Psoas muscle (tissue), 7 donors: ENCODE measurements at regions not wholly inside any gene's neighbourhood (a gene's known extent, or its start where the extent isn't known, plus 50 kb on each side); places are given as distances from the start of the nearest gene placed in this dataset.
"Not testable (repeated sequence)": the region's sequence is repeated elsewhere in the genome, so short reads cannot be mapped to it uniquely, and the experiment has no call there.

Experiments
- ATAC-seq, 4 donors: fragments of 200-7000 bp; cut with Tn5 transposase; one replicate each; pipeline ENCODE4 v1.9.1; 2020; ENCODE audit warnings: moderate library complexity in 3 of 4, mild to moderate bottlenecking in 2 of 4
- DNase-seq, 2 donors: peaks; one replicate each; pipeline ENCODE4 v3.0.0-alpha.2; 2020
- H3K27ac ChIP-seq: fragments of 200-600 bp; one replicate; pipeline ENCODE4 v1.8.0; 2022
- H3K27me3 ChIP-seq, 3 donors: fragments of 200-600 bp in 1 of 3; one replicate each; pipeline versions ENCODE4 v1.6.1 to v1.8.0; 2013 to 2022; ENCODE audit warnings: low read length in 2 of 3, mild to moderate bottlenecking in 2 of 3, moderate library complexity in 1 of 3; ENCODE audit not compliant: insufficient read depth in 3 of 3
- H3K36me3 ChIP-seq, 2 donors: fragments of 200-600 bp in 1 of 2; one replicate each; pipeline versions ENCODE4 v1.6.1 to v1.8.0; 2013 to 2022; ENCODE audit warnings: low read depth in 1 of 2, mild to moderate bottlenecking in 1 of 2, moderate library complexity in 1 of 2; ENCODE audit not compliant: insufficient read depth in 1 of 2
- H3K4me1 ChIP-seq: fragments of 200-600 bp; one replicate; pipeline ENCODE4 v1.8.0; 2022
- H3K4me3 ChIP-seq: fragments of 200-600 bp; one replicate; pipeline ENCODE4 v1.8.0; 2022; ENCODE audit warnings: mild to moderate bottlenecking
- H3K9me3 ChIP-seq: fragments of 200-600 bp; one replicate; pipeline ENCODE4 v1.8.0; 2022
- WGBS, 3 donors: extraction: QIAGEN DNeasy Blood & Tissue Kit; methylation state at CpG; one replicate each; pipeline versions ENCODE4 v1.1.6 to v1.1.7; 2013; 5-methylcytosine and 5-hydroxymethylcytosine counted together
- intact Hi-C, 2 donors: fragments of 100-400 bp; cut with DNase I; formaldehyde crosslinking; loops; one replicate each; pipeline versions ENCODE4 v1.11.0 to v1.14.2; 2022
- TF ChIP-seq, protein P1 (sequence below): fragments of 200-600 bp; IDR thresholded peaks from one replicate; pipeline ENCODE4 v1.8.0; 2022; ENCODE audit warnings: antibody characterized with exemption
- donor health status: healthy with polysubstance abuse.
- donor health status: DM: no; HTN: no; CAD: no; lungs with moderate emphysema.
- donor health status: Bipolar disorder and iron deficiency.
- donor health status: healthy.
- donor health status: DM: yes; HTN: yes; CAD: no.
- donor health status: DM: no; HTN: no; CAD: no.
- donor health status: DM: yes; HTN: yes; CAD: no.

DNA sequence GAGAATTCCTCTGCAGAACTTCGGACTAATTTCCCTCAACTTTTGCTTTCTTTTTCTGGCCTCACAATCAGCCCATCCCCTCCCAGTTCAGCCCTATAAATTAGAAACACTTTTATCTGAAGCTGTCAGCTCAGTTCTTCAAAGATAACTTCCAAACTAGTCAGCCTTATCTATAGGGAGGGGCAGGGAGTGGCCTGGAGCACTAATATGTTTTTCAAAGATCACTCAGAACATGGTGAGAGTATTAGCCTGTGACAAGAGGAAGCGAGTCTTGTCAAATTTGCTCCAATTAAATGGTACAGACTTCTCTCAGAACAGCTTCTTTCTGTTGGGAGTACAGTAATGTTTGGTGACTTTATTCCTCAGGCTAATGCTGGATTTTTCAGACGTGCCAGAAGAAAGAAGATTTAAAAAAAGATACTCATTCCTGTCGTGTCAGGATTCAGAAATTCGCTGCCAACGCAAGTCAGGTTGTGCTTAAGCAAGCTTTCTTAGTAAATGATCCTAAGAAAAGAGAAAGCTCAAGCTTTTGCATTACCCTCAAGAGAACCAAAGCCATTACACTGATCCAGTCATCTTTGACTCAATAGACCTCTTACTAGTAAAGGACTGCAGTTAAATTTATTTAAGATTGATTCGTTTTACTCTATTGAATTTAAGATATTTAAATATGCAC is 1033.6 kb downstream of the SLITRK5 start:
- Histone ChIP-seq H3K27ac (no peak overlapping the region), H3K4me3 (no peak overlapping the region), H3K27me3 (no peaks in the 10 kb centered on the region), H3K36me3 (no peaks in the 10 kb centered on the region), H3K9me3 (no peaks in the 10 kb centered on the region), H3K4me1 (no peaks in the 10 kb centered on the region)
- ATAC-seq (no peak), DNase-seq (no peak)
- intact Hi-C loops, result no loop called here
- TF ChIP-seq, protein P1, sequence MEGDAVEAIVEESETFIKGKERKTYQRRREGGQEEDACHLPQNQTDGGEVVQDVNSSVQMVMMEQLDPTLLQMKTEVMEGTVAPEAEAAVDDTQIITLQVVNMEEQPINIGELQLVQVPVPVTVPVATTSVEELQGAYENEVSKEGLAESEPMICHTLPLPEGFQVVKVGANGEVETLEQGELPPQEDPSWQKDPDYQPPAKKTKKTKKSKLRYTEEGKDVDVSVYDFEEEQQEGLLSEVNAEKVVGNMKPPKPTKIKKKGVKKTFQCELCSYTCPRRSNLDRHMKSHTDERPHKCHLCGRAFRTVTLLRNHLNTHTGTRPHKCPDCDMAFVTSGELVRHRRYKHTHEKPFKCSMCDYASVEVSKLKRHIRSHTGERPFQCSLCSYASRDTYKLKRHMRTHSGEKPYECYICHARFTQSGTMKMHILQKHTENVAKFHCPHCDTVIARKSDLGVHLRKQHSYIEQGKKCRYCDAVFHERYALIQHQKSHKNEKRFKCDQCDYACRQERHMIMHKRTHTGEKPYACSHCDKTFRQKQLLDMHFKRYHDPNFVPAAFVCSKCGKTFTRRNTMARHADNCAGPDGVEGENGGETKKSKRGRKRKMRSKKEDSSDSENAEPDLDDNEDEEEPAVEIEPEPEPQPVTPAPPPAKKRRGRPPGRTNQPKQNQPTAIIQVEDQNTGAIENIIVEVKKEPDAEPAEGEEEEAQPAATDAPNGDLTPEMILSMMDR, result no peak
- WGBS, 3 donors, result 63 to 73% (median 65%) methylated on average over 7 of the region's 7 CpGs

DNA sequence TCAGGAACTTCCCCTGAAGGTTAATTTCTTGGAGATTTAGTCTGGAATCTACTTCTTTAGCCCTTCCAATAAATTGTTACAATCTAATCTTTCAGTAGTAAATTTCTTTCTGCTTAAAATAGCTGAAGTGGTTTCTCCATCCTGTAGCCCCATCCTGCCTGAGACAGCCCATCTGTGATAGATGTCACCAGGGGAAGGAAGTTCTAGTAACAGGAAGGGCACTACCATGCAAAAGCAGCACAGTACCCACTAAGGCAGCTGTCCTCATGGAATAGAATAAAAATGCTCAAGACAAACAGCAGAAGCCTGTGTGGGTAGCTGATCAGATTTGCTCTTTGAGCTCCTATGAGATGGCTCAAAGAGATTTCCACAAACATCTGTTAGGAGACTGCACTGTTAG is 1036.5 kb downstream of the SLITRK5 start:
- H3K9me3 ChIP-seq, result no peaks in the 10 kb centered on the region
- H3K4me3 ChIP-seq, result no peak overlapping the region
- H3K36me3 ChIP-seq, result no peaks in the 10 kb centered on the region
- no peak for DNase-seq
- H3K27ac ChIP-seq, result no peak overlapping the region
- H3K27me3 ChIP-seq, result no peaks in the 10 kb centered on the region
- intact Hi-C loops, result no loop called here
- TF ChIP-seq, protein P1, result no peak
- no peaks in the 10 kb centered on the region for H3K4me1 ChIP-seq
- ATAC-seq, result no peak

DNA sequence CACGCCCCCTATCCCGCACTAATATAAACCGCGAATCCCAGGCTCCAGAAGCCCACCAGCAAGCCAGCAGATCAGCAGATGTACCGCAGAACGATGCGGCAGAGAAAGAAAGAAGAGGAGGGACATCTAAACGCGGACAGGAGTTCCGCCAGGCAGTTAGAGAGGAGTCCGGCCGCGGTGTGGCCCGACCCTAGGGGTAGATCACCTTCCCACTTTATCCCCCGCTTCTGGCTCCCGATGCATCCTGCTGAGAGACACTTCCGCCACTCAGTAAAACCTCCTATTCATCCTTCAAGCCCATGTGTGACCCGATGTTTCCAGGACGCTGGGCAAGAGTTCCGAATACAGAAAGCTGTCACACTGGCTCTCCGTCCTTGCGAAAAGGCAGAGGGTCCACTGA is 1046.8 kb downstream of the SLITRK5 start:
- Histone ChIP-seq H3K27me3 (no peaks in the 10 kb centered on the region), H3K27ac (no peak overlapping the region), H3K4me1 (no peaks in the 10 kb centered on the region), H3K36me3 (no peaks in the 10 kb centered on the region), H3K9me3 (no peaks in the 10 kb centered on the region), H3K4me3 (no peak overlapping the region)
- intact Hi-C loops, result no loop called here
- no peak for ATAC-seq
- WGBS, 3 donors, result 93 to 95% (median 95%) methylated on average over 19 to 22 of the region's 22 CpGs
- no peak for DNase-seq
- TF ChIP-seq, protein P1, result no peak

DNA sequence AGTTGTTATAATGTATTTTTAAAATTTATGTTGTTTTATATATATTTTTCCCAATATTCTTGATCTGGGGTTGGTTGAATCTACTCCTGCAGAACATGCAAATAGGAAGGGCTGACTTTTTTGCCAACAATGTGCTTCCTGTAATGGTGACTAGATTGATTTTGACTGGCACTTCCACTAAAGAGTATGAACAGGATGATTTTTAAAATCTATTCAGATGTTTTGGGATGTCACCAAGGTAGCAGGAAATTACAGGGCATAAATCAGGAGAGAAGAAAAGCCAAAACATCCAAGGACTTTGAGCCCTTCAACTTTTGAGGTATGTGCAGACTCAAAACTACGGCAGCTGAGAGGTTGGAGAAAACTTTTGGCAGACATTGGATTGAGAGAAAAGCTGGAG is 1047.6 kb downstream of the SLITRK5 start:
- ATAC-seq (no peak), DNase-seq (no peak)
- no peaks in the 10 kb centered on the region for H3K36me3 ChIP-seq
- no peak overlapping the region for H3K4me3 ChIP-seq
- no peaks in the 10 kb centered on the region for H3K4me1 ChIP-seq
- WGBS, 3 donors, result 84 to 86% (median 84%) methylated on average over 1 of the region's 1 CpG
- no peaks in the 10 kb centered on the region for H3K9me3 ChIP-seq
- H3K27ac ChIP-seq, result no peak overlapping the region
- intact Hi-C loops, result no loop called here
- no peaks in the 10 kb centered on the region for H3K27me3 ChIP-seq
- TF ChIP-seq, protein P1, result no peak

DNA sequence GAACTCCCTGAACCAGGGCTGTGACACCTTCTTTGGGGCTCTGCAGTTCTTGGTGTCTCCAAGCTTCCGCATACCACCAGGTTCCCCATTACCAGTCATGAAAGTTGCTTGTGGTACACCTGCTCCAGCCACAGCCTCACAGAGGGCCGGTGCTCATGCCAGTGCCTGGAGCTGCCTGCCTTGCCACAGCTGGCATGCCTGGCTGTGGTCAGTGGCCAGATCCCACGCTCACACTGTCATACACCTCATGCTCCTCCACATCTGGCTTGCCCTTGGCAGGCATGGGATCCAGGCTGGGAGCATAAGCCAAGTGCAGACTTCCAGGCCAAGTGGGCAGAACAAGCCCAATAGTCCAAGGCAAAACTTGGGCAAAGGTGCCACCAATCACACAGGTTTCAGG is 1054.9 kb downstream of the SLITRK5 start:
- H3K9me3 ChIP-seq, result no peaks in the 10 kb centered on the region
- no peak for ATAC-seq
- 14 to 50% (median 48%) methylated on average over 2 to 3 of the region's 3 CpGs for WGBS, 3 donors

DNA sequence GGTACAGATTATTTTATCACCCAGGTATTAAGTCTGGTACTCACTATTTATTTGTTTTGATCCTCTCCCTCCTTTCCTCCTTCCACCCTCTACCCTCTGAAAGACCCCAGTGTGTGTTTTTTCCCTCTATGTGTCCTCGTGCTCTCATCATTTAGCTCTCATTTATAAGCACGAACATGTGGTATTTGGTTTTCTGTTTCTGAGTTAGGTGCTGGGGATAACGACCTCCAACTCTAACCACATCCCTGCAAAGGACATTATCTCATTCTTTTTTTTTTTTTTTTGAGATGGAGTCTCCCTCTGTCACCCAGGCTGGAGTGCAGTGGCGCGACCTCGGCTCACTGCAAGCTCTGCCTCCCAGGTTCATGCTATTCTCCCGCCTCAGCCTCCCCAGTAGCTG is 1056.1 kb downstream of the SLITRK5 start:
- H3K36me3 ChIP-seq, ATAC-seq, H3K4me3 ChIP-seq, H3K4me1 ChIP-seq, H3K27me3 ChIP-seq, H3K9me3 ChIP-seq, intact Hi-C loops, H3K27ac ChIP-seq, DNase-seq: not testable (repeated sequence)
- 81 to 88% (median 87%) methylated on average over 7 of the region's 7 CpGs for WGBS, 3 donors

More for the DNA sequence above, 1054.9 kb downstream of the SLITRK5 start:
- intact Hi-C loops, result no loop called here
- no peak overlapping the region for H3K4me3 ChIP-seq
- no peaks in the 10 kb centered on the region for H3K36me3 ChIP-seq
- DNase-seq, result peak in 1 of 2 donors; percentile 19
- no peak overlapping the region for H3K27ac ChIP-seq
- H3K4me1 ChIP-seq, result no peaks in the 10 kb centered on the region
- H3K27me3 ChIP-seq, result no peaks in the 10 kb centered on the region
- TF ChIP-seq, protein P1, result no peak
